OCI-LY1 (cell line): ENCODE measurements at regions not wholly inside any gene's neighbourhood (a gene's known extent, or its start where the extent isn't known, plus 50 kb on each side); places are given as distances from the start of the nearest gene placed in this dataset.
A peak's percentile ranks its signal among the peaks of the same experiment; 100 is the strongest.

Source experiments
- H2AFZ ChIP-seq: fragments of 200-600 bp; sonication (generic), shearing (Covaris generic); 2 replicates; pipeline ENCODE4 v1.6.0; 2014; ENCODE audit warnings: antibody characterized with exemption, mild to moderate bottlenecking, low read length
- H3F3A ChIP-seq: fragments of 200-600 bp; sonication (generic), shearing (Covaris generic); 2 replicates; pipeline ENCODE4 v1.6.0; 2014; ENCODE audit warnings: mild to moderate bottlenecking, antibody characterized with exemption, low read length, moderate library complexity; ENCODE audit not compliant: insufficient read depth
- H3K27ac ChIP-seq: fragments of 200-600 bp; sonication (generic); 2 replicates; pipeline ENCODE4 v1.5.1; 2014; ENCODE audit warnings: low read length, mixed run types, mild to moderate bottlenecking, low read depth; ENCODE audit not compliant: poor library complexity, severe bottlenecking
- H3K27me3 ChIP-seq: fragments of 200-600 bp; sonication (generic); 2 replicates; pipeline ENCODE4 v1.6.0; 2014; ENCODE audit warnings: antibody characterized with exemption, mild to moderate bottlenecking, low read length, moderate library complexity; ENCODE audit not compliant: insufficient read depth
- H3K36me3 ChIP-seq: fragments of 200-600 bp; sonication (generic); 2 replicates; pipeline ENCODE4 v1.6.1; 2014; ENCODE audit warnings: mild to moderate bottlenecking, antibody characterized with exemption, low read length, moderate library complexity, mixed read lengths; ENCODE audit not compliant: insufficient read depth
- H3K4me1 ChIP-seq: fragments of 200-600 bp; sonication (generic); 2 replicates; pipeline ENCODE4 v1.5.1; 2014; ENCODE audit warnings: mild to moderate bottlenecking, low read length, moderate library complexity; ENCODE audit not compliant: insufficient read depth, severe bottlenecking
- H3K4me2 ChIP-seq: fragments of 200-600 bp; sonication (generic), shearing (Covaris generic); 2 replicates; pipeline ENCODE4 v1.6.1; 2014; ENCODE audit warnings: low read length
- H3K4me3 ChIP-seq: fragments of 200-600 bp; sonication (generic); 2 replicates; pipeline ENCODE4 v1.5.1; 2014; ENCODE audit warnings: low read length, low read depth, mild to moderate bottlenecking, mixed read lengths; ENCODE audit not compliant: poor library complexity, severe bottlenecking
- H3K79me2 ChIP-seq: fragments of 200-600 bp; shearing (Covaris generic); 2 replicates; pipeline ENCODE4 v1.6.1; 2016; ENCODE audit warnings: mixed run types, low read length, mixed read lengths; ENCODE audit not compliant: insufficient read depth
- H3K9ac ChIP-seq: fragments of 200-600 bp; sonication (generic), shearing (Covaris generic); 2 replicates; pipeline ENCODE4 v1.6.1; 2014; ENCODE audit warnings: mild to moderate bottlenecking, low read length, mixed read lengths
- H3K9me2 ChIP-seq: fragments of 200-600 bp; sonication (generic), shearing (Covaris generic); 2 replicates; pipeline ENCODE4 v1.6.1; 2014; ENCODE audit warnings: low read depth, mild to moderate bottlenecking, low read length, mixed read lengths
- H3K9me3 ChIP-seq: fragments of 200-600 bp; shearing (Covaris generic); 2 replicates; pipeline ENCODE4 v1.6.1; 2014; ENCODE audit warnings: low read length, mixed read lengths
- H4K20me1 ChIP-seq: fragments of 200-600 bp; sonication (generic), shearing (Covaris generic); 2 replicates; pipeline ENCODE4 v1.6.0; 2016; ENCODE audit warnings: mild to moderate bottlenecking, low read length; ENCODE audit not compliant: insufficient read depth
- CTCF ChIP-seq: fragments of 200-600 bp; sonication (generic), shearing (Covaris generic); IDR thresholded peaks from 2 replicates; pipeline ENCODE4 v1.5.1; 2017; ENCODE audit warnings: mild to moderate bottlenecking, antibody characterized with exemption, low read length, moderate library complexity, mixed read lengths
- EZH2 ChIP-seq: fragments of 200-600 bp; sonication (generic), shearing (Covaris generic); IDR thresholded peaks from 2 replicates; pipeline ENCODE4 v1.8.0; 2017; ENCODE audit warnings: borderline replicate concordance, mixed run types, mild to moderate bottlenecking, antibody characterized with exemption, low read length, moderate library complexity, mixed read lengths

GRCh38 chr9:129432297-129433154, 188.4 kb downstream of the C9orf50 start:
- H3K4me3 ChIP-seq = no peak overlapping the region
- H3K9me2 ChIP-seq = no peaks in the 10 kb centered on the region
- no peaks in the 10 kb centered on the region for H3F3A ChIP-seq
- H2AFZ ChIP-seq = no peak overlapping the region
- TF ChIP-seq EZH2 (no peak), CTCF (no peak)
- H3K36me3 ChIP-seq = no peaks in the 10 kb centered on the region
- peaks cover 13% of the 10 kb centered on the region; the same call in 1 of the 2 replicates for H3K27me3 ChIP-seq
- H3K9me3 ChIP-seq = no peaks in the 10 kb centered on the region
- H4K20me1 ChIP-seq = no peaks in the 10 kb centered on the region
- H3K4me2 ChIP-seq = no peak overlapping the region
- H3K4me1 ChIP-seq = peaks cover 11% of the 10 kb centered on the region
- no peak overlapping the region for H3K9ac ChIP-seq
- H3K27ac ChIP-seq = peak overlapping the region; percentile 41
- H3K79me2 ChIP-seq = no peaks in the 10 kb centered on the region

- no peak overlapping the region; the same call in 1 of the 2 replicates for H3K9ac ChIP-seq
- H3K4me1 ChIP-seq = peaks cover 11% of the 10 kb centered on the region
- H3K27ac ChIP-seq = no peak overlapping the region
- H3K4me3 ChIP-seq = peak overlapping the region; percentile 24
- H3K4me2 ChIP-seq = no peak overlapping the region
- H3K27me3 ChIP-seq = peaks cover 13% of the 10 kb centered on the region; the same call in 1 of the 2 replicates
- no peaks in the 10 kb centered on the region for H3F3A ChIP-seq
- no peaks in the 10 kb centered on the region for H4K20me1 ChIP-seq
- no peaks in the 10 kb centered on the region for H3K79me2 ChIP-seq
- no peak for TF ChIP-seq CTCF
- TF ChIP-seq EZH2 = no peak
- H3K9me3 ChIP-seq = no peaks in the 10 kb centered on the region
- H3K36me3 ChIP-seq = no peaks in the 10 kb centered on the region
- no peak overlapping the region for H2AFZ ChIP-seq
- H3K9me2 ChIP-seq = no peaks in the 10 kb centered on the region
These were observed 189.8 kb downstream of the C9orf50 start for GRCh38 chr9:129430940-129431643.

- Histone ChIP-seq H3K9me2 (no peaks in the 10 kb centered on the region), H3K27me3 (0 out of 2 replicates have a peak, but pooled peaks cover 14% of the 10 kb centered on the region), H3K4me2 (no peak overlapping the region), H2AFZ (no peak overlapping the region), H3K9me3 (no peaks in the 10 kb centered on the region), H3K4me1 (peaks cover 9% of the 10 kb centered on the region), H3K4me3 (peak overlapping the region; percentile 10), H4K20me1 (no peaks in the 10 kb centered on the region), H3K9ac (no peak overlapping the region), H3K27ac (no peak overlapping the region), H3K79me2 (no peaks in the 10 kb centered on the region), H3K36me3 (no peaks in the 10 kb centered on the region), H3F3A (no peaks in the 10 kb centered on the region)
- TF ChIP-seq CTCF (no peak), EZH2 (no peak)
These were observed 191.9 kb downstream of the C9orf50 start for GRCh38 chr9:129428864-129429577.
